DMS79 treated with DMSO at 0.1 percent for 48 hours (cell line): ENCODE measurements at regions not wholly inside any gene's neighbourhood (a gene's known extent, or its start where the extent isn't known, plus 50 kb on each side); places are given as distances from the start of the nearest gene placed in this dataset.
"Not testable (repeated sequence)": the region's sequence is repeated elsewhere in the genome, so short reads cannot be mapped to it uniquely, and the experiment has no call there.

Experiments used
- DNase-seq: peaks from one replicate; lab custom pipeline; 2025; lab: John Stamatoyannopoulos, UW

- no peak for DNase-seq
Observed at GRCh38 chr5:34447424-34447823, 208.7 kb upstream of the RAI14 start.

- no peak for DNase-seq
Observed at GRCh38 chr5:34449639-34450038, 206.5 kb upstream of the RAI14 start.

DNA sequence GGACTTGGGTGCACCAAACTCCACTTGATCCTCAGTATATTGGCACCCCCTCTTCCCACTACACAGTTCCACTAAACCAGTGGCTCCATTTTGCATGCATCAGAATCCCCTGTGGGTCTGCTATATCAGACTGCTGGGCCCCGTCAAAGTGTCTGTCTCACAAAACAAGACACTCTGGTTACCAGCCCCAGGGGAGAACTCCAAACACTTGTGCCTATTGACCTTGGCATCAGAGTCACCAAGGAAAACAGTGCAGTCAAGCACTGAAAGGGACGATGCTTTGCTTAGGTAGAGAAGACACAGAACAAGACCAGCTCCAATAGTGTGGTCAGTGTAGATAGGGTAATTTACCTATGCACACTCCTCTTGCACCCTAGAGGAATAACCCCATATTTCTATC, 205.8 kb upstream of the RAI14 start:
- no peak for DNase-seq

- DNase-seq, result no peak
Observed at GRCh38 chr5:34452170-34452828, 203.8 kb upstream of the RAI14 start.

DNA sequence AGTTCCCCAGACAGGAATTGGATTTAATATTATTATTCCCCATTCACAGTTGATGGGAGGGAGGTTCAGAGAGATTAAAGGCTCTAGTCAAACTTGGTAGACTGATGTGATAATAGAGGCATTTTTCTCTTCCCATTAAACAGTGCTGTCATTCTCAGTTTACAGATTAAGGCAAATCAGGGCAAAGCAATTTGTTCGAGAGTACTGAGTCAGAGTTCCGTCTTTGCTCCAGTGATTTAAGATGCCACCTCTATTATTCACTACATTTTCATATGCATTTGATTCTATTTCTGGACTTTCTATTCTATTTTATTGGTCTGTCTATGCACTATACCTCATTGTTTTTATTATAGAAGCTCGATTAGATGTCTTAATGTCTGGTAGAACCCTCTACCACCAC, 201.0 kb upstream of the RAI14 start:
- no peak for DNase-seq

DNA sequence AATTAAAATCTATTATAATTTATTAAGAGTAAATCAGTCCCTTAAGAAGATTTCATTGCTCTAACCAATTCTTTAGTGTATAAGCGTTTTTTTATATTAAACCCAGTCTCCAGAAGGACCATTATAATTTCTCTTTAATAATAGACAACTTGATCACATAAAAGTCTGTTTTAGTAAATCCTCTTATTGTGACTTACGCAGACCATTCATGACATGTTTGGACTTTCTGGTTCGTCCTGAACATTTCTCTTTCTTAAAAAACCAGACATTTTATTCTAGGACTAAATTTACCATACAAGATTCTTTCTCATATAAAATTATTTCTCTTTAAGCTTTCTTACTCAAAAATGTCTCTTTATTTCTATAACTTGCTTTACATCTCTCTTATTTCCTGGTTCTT, 196.2 kb upstream of the RAI14 start:
- DNase-seq, result no peak

GRCh38 chr5:34460496-34460895, 195.6 kb upstream of the RAI14 start:
- no peak for DNase-seq

DNA sequence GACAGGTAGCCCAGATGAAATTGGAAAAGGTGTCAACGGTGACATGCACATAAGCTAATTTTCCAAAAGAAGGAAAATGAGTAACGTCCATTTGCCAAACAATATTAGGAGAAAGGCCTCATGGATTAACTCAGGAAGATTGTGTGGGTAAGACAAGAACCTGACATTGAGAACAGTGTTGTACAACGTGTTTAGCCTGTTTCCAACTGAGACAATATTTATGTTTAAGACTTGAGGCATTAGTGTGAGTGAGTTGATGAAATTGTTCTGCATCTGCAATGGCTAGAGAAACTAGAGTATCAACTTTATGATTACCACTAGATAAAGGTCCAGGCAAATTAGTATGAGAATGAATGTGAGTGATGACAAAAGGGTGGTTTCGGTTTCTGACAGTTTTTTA, 191.3 kb upstream of the RAI14 start:
- no peak for DNase-seq

DNA sequence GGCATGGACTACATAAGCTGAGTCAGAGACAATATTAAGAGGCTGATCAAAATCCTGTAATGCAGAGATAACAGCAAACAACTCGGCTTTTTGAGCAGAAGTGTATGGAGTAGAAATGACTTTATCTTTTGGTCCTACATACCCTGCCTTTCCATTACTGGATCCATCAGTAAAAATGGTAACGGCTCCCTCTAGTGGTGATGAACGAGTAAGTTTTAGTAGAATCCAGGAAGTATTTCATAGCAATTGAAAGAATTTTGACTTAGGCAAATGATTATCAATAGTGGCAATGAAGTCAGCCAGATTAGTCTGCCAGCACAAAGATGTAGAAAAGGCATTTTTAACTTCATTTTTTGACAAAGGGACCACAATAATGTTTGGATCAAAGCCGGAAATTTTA, 190.8 kb upstream of the RAI14 start:
- peak; percentile 26 for DNase-seq

DNA sequence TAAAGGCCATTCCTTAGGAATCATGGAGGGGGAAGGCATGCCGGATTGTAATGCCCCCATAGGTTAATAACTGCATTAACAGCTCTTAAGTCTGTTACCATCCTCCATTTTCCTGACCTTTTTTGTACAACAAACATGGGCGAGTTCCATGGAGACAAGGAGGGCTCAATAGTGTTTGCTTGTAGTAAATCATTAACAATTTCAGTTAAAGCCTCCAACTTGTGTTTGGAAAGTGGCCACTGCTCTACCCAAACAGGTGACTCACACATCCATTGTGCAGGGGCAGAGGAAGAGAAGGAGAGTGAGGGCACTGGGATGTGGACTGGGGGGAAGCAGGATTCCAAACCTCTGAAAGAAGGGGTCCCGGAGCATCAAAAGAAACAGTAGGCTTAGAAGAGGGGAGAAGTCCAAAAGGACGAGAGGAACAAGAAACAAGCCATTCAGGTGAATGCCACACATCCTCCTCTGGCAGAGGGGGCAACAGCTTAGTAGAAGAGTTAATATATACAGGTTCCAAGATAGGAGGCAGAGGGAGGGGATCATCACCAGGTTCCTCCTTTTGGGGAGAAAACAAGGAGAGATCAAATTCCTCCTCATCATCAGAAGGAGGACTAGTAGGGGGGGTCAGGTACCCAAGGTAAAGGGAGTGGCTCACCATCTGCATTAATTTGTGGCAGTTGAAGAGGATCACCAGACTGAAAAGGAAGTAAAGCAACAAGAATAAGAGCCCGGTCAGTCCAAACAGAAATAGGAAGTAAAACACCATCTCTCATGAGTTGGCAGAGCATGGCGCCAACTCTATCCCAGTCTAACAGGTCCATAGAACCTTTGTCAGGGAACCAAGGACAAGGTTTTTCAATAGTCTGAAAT, 189.4 kb upstream of the RAI14 start:
- DNase-seq, result not testable (repeated sequence)

- no peak for DNase-seq
Observed at GRCh38 chr5:34467436-34467835, 188.7 kb upstream of the RAI14 start.

DNA sequence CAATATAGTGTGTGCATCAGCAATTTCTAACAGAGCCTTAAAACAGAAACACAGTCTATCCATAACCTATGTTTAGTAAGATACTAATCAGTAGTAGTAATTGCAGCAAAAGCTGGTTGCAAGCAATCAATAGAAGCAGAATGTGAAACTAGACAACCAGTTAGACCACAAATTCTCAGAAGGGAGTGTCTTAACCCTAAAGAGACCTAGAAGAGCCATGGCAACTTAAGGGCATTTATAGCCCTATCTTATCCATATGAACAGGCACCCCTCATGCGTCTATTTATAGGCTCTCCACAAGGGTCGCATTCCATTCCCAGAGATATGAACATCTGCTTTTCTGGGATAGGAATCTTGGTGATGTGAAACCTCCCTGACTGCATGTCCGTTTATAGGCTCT, 188.1 kb upstream of the RAI14 start:
- not testable (repeated sequence) for DNase-seq

DNA sequence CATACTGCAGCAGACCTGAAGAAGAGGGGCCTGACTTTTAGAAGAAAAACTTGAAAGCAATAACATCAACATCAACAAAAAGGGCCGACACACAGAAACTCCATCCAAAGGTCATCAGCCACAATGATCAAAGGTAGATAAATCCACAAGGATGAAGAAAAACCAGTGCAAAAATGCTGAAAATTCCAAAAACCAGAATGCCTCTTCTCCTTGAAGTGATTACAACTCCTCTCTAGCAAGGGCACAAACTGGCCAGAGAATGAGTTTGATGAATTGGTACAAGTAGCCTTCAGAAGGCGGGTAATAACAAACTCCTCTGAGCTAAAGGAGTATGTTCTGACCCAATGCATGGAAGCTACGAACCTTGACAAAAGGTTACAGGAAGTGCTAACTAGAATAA, 186.2 kb upstream of the RAI14 start:
- DNase-seq, result no peak

- DNase-seq, result peak; percentile 53
Observed at GRCh38 chr5:34474573-34475021, 181.5 kb upstream of the RAI14 start.

DNA sequence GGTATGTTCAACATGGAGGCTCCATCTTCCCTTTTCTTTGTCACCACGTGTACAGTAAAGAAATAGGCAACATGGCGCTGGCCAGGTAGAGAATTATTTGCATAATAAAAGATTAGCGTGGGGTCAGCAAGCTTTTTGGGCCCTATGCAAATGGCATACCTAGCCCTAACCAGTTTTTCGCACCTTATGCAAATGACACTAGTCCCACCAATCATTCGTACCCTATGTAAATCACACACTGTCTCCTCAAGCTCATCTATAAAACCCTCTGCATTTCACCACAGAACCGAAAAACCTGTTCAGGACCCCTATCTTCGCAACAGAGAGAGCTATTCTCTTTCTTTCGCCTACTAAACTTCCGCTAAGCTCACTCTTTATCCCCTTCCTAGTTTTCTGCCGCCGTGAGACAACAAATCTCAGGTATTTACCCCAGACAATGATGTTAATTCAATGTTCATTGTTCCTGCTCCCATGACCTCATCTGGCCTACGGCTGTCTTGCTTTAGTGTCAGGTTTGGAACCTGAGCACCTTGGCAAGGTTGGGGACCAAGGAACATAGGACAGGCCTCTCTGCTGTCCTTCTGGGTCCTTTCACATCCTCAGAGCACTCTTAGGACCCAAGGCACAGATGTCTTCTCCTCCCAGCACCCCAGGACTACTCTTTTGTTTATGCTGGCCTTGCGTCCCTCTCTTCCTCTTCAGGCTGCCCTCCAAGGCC, 180.7 kb upstream of the RAI14 start:
- DNase-seq, result no peak

DNA sequence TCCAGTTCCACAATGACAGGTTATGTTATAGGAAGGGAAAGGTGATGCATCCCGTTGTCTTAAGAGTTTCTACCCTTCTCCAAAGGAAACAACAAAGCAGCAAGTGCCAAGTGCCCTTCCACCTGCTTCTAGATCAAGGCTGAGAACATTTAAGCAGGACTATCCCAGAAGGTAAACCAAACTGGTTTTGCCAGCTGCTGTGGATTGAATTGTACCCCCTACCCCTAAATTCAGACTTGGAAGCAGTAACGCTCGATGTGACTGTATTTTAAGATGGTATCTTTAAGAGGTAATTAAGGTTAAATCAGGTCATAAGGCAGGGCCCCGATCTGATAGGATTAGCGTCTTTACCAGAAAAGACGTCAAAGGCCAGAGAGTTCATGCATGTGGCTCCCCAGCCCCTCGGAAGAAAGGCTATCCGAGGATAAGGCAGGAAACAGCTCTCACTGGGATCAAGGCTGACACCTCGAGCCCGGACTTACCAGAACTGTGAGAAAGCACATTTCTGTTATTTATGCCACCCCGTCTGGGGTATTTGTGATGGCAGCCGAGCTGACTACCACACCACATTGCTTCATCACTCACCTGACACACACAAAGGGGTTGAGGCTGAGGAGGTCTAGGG, 179.1 kb upstream of the RAI14 start:
- no peak for DNase-seq

DNA sequence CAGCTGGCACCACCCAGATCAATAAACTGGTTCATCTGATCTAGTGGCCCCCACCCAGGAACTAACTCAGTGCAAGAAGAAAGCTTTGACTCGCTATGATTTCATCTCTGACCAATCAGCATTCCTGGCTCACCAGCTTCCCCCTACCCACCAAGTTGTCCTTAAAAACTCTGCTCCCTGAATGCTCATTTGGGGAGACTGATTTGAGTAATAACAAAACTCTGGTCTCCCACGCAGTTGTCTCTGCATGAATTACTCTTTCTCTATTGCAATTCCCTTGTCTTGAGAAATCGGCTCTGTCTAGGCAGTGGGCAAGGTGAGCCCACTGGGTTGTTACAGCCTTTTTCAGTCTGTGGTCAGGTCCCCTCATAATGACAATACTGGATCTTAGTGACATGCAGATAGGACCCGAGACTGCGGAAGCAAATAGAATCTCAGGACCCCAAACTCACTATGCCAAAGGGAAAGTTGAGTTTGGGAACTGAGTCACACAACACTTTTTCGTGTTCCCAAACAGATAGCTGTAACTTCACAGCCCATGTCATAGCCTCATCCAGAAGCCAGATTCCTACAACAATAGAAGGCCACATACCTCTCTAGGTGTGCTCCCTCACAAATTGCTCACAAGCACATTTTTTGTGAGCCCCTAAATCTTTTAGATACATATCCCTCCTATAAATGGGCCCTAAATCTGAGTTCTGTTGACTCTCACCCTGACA, 175.2 kb upstream of the RAI14 start:
- DNase-seq, result no peak

DNA sequence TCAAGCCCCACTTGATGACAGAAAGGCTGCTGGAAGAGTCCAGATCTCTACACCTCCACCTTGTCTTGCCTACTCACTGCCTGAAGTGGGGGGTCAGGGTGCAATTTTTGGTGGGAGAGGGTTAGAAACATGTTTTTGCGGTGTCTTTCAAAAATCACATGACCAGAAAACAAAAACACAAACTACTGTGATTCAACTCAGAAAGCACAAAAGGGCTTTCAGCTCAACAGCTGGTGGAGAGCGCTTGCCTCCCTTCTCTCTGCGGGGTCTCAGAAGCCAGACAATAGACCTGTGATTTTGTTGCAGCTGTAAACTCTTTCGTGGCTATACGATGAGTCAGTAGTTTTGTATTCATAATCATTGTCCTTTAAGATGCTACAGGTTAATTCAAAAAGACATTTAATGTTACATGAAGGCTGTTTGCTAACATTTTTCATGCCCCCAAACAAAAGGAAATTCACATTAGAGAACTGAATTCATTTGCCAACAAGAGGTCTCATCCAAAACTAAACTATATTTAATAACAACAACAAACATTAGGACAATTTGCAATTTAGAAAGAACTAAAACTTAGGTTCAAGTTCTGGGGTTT, 172.6 kb upstream of the RAI14 start:
- no peak for DNase-seq

- no peak for DNase-seq
Observed at GRCh38 chr5:34484216-34484920, 171.8 kb upstream of the RAI14 start.

- no peak for DNase-seq
Observed at GRCh38 chr5:34485768-34486030, 170.4 kb upstream of the RAI14 start.
